SHP77 treated with DMSO at 0.1 percent for 48 hours (cell line): ENCODE measurements at regions not wholly inside any gene's neighbourhood (a gene's known extent, or its start where the extent isn't known, plus 50 kb on each side); places are given as distances from the start of the nearest gene placed in this dataset.
"Not testable (repeated sequence)": the region's sequence is repeated elsewhere in the genome, so short reads cannot be mapped to it uniquely, and the experiment has no call there.

ENCODE experiments used
- DNase-seq: peaks from one replicate; lab custom pipeline; 2025; lab: John Stamatoyannopoulos, UW

GRCh38 chr16:88302666-88303065, 80.1 kb upstream of the ZNF469 start:
- no peak for DNase-seq

- DNase-seq: no peak
Measured at GRCh38 chr16:88303405-88303804, 79.4 kb upstream of the ZNF469 start.

- DNase-seq: no peak
Measured at GRCh38 chr16:88303890-88304819, 78.6 kb upstream of the ZNF469 start.

- no peak for DNase-seq
Measured at GRCh38 chr16:88305176-88305575, 77.6 kb upstream of the ZNF469 start.

- no peak for DNase-seq
Measured at GRCh38 chr16:88306411-88306810, 76.3 kb upstream of the ZNF469 start.

- DNase-seq: no peak
Measured at GRCh38 chr16:88306860-88307545, 75.8 kb upstream of the ZNF469 start.

- DNase-seq: no peak
Measured at GRCh38 chr16:88308441-88309173, 74.2 kb upstream of the ZNF469 start.

- no peak for DNase-seq
Measured at GRCh38 chr16:88309174-88309907, 73.4 kb upstream of the ZNF469 start.

- no peak for DNase-seq
Measured at GRCh38 chr16:88309908-88310265, 72.9 kb upstream of the ZNF469 start.

GRCh38 chr16:88310796-88311605, 71.8 kb upstream of the ZNF469 start:
- DNase-seq: no peak

- not testable (repeated sequence) for DNase-seq
Measured at GRCh38 chr16:88311860-88312259, 70.9 kb upstream of the ZNF469 start.

- DNase-seq: no peak
Measured at GRCh38 chr16:88312732-88313131, 70.0 kb upstream of the ZNF469 start.

- DNase-seq: no peak
Measured at GRCh38 chr16:88314991-88315542, 67.7 kb upstream of the ZNF469 start.

GRCh38 chr16:88315543-88316105, 67.1 kb upstream of the ZNF469 start:
- DNase-seq: peak; percentile 21

- DNase-seq: no peak
Measured at GRCh38 chr16:88316151-88316550, 66.6 kb upstream of the ZNF469 start.

GRCh38 chr16:88316941-88317612, 65.7 kb upstream of the ZNF469 start:
- DNase-seq: no peak

GRCh38 chr16:88317613-88317965, 65.2 kb upstream of the ZNF469 start:
- no peak for DNase-seq

- DNase-seq: no peak
Measured at GRCh38 chr16:88318051-88318450, 64.7 kb upstream of the ZNF469 start.

GRCh38 chr16:88318521-88318920, 64.2 kb upstream of the ZNF469 start:
- no peak for DNase-seq
